ENCODE measurements at regions not wholly inside any gene's neighbourhood (a gene's known extent, or its start where the extent isn't known, plus 50 kb on each side); places are given as distances from the start of the nearest gene placed in this dataset.

- CTCF ChIA-PET: no interaction called here
- in situ Hi-C loops (cut with HindIII; ENCODE audit: low pct_unique_long_range_greater_than_20kb, low sequenced_read_pairs): no loop called here
These were observed 409.8 kb downstream of the DAD1 start for GRCh38 chr14:22179190-22179589.

GRCh38 chr14:22178333-22178839 is 410.6 kb downstream of the DAD1 start:
- Histone ChIP-seq H3K4me1 (ENCODE audit: control insufficient read depth, insufficient read depth, low read length) (no peaks in the 10 kb centered on the region), H3K27ac (ENCODE audit: low read length) (no peak overlapping the region), H3K27me3 (ENCODE audit: control insufficient read depth, insufficient read depth, low read length) (no peaks in the 10 kb centered on the region; the same call in none of the 2 replicates), H3K36me3 (ENCODE audit: control insufficient read depth, insufficient read depth, low read length) (no peaks in the 10 kb centered on the region), H3K9me3 (ENCODE audit: control insufficient read depth, insufficient read depth, low read depth, low read length) (no peaks in the 10 kb centered on the region), H3K4me3 (ENCODE audit: low read depth in 2 of 2, low read length in 2 of 2) (no peak overlapping the region)
- ChIA-PET POLR2A (no interaction called here), CTCF (no interaction called here)
- in situ Hi-C loops (cut with HindIII; ENCODE audit: low pct_unique_long_range_greater_than_20kb, low sequenced_read_pairs) (no loop called here), intact Hi-C loops (cut with micrococcal nuclease; ENCODE audit: unreplicated experiment) (no loop called here)
- BruUV-seq (replicated peaks): no TSS peak
- ATAC-seq: no peak
- TF ChIP-seq REST (IDR thresholded peaks at IDR 0.05; ENCODE audit: insufficient read depth in 1 of 2, low read depth in 2 of 2, low read length in 1 of 2) (no peak), CTCF (IDR thresholded peaks at IDR 0.05) (no peak), POLR2AphosphoS5 (IDR thresholded peaks at IDR 0.05; ENCODE audit: low read depth, low read length) (no peak)
- no peak for DNase-seq (ENCODE audit: low read depth, low spot score)

More at GRCh38 chr14:22179190-22179589, 409.8 kb downstream of the DAD1 start:
- no peak for ATAC-seq
- BruUV-seq (replicated peaks): no TSS peak
- intact Hi-C loops (cut with micrococcal nuclease; ENCODE audit: unreplicated experiment): no loop called here
- Histone ChIP-seq H3K27me3 (ENCODE audit: control insufficient read depth, insufficient read depth, low read length) (no peaks in the 10 kb centered on the region; the same call in none of the 2 replicates), H3K27ac (ENCODE audit: low read length) (no peak overlapping the region), H3K9me3 (ENCODE audit: control insufficient read depth, insufficient read depth, low read depth, low read length) (no peaks in the 10 kb centered on the region), H3K36me3 (ENCODE audit: control insufficient read depth, insufficient read depth, low read length) (no peaks in the 10 kb centered on the region), H3K4me3 (ENCODE audit: low read depth in 2 of 2, low read length in 2 of 2) (no peak overlapping the region), H3K4me1 (ENCODE audit: control insufficient read depth, insufficient read depth, low read length) (no peaks in the 10 kb centered on the region)
- POLR2A ChIA-PET: no interaction called here
- no peak for TF ChIP-seq TCF7L2 (IDR thresholded peaks at IDR 0.05; ENCODE audit: low read depth, low read length)
- no peak for TF ChIP-seq CTCF (IDR thresholded peaks at IDR 0.05)
- TF ChIP-seq POLR2AphosphoS5 (IDR thresholded peaks at IDR 0.05; ENCODE audit: low read depth, low read length): no peak
- no peak for TF ChIP-seq SIN3A (IDR thresholded peaks at IDR 0.05; ENCODE audit: borderline replicate concordance, insufficient read depth, low read depth, low read length)
- no peak for TF ChIP-seq REST (IDR thresholded peaks at IDR 0.05; ENCODE audit: insufficient read depth in 1 of 2, low read depth in 2 of 2, low read length in 1 of 2)
- no peak for DNase-seq (ENCODE audit: low read depth, low spot score)
